K562 (cell line): ENCODE measurements at regions not wholly inside any gene's neighbourhood (a gene's known extent, or its start where the extent isn't known, plus 50 kb on each side); places are given as distances from the start of the nearest gene placed in this dataset.
"Not testable (repeated sequence)": the region's sequence is repeated elsewhere in the genome, so short reads cannot be mapped to it uniquely, and the experiment has no call there.

Experiments used
- ATAC-seq: fragments of 200-7000 bp; cut with Tn5 transposase; 3 replicates; pipeline ENCODE4 v1.9.1; 2020; ENCODE audit warnings: moderate library complexity
- BruUV-seq: library from RNA; stranded (reverse); fragments of 400-500 nt; replicated peaks from 2 replicates; lab custom pipeline; 2021; lab: Mats Ljungman, UMichigan
- CTCF ChIA-PET: fragments of 300-600 bp; formaldehyde crosslinking; extraction: SDS; loops from one replicate; lab custom pipeline; 2021; ENCODE audit warnings: low intra/inter-chr PET ratio; lab: Yijun Ruan, JAX
- POLR2A ChIA-PET: fragments of 300-600, 350-650 bp; sonication (Branson Sonifier 250); formaldehyde crosslinking; extraction: SDS; loops from one replicate; lab custom pipeline; 2021; ENCODE audit warnings: antibody characterized with exemption, inconsistent platforms; lab: Yijun Ruan, JAX
- DNase-seq, 4 experiments: peaks; one replicate each; pipeline versions ENCODE4 v3.0.0 to v3.0.0-alpha.2; 2011 to 2018; ENCODE audit warnings: low spot score in 3 of 4, mixed read lengths in 3 of 4; ENCODE audit errors: extremely low read depth in 1 of 4
- FAIRE-seq: peaks from 2 replicates; lab custom pipeline; 2011; peaks lifted over from hg19 to GRCh38; lab: Jason Lieb, UNC
- H2AFZ ChIP-seq: 2 replicates; pipeline ENCODE4 v1.6.0; 2011; ENCODE audit warnings: low read depth, low read length, control low read depth, inconsistent platforms
- H3K27ac ChIP-seq: fragments of 200-600 bp; 3 replicates; pipeline ENCODE4 v1.8.0; 2011; ENCODE audit warnings: low read depth, mild to moderate bottlenecking, control low read depth, inconsistent platforms, low read length, moderate library complexity, mixed read lengths; ENCODE audit errors: extremely low read depth
- H3K27me3 ChIP-seq, 2 experiments: fragments of 300-600 bp in 1 of 2; 2 replicates in 1 of 2; 3 replicates in 1 of 2; pipeline versions ENCODE4 v1.6.0 to v1.8.0; 2011; ENCODE audit warnings: inconsistent platforms in 2 of 2, low read length in 2 of 2, mild to moderate bottlenecking in 1 of 2, mixed read lengths in 1 of 2, moderate library complexity in 1 of 2; ENCODE audit not compliant: control insufficient read depth in 2 of 2, insufficient read depth in 2 of 2
- H3K36me3 ChIP-seq: fragments of 300-600 bp; 3 replicates; pipeline ENCODE4 v1.8.0; 2011; ENCODE audit warnings: mild to moderate bottlenecking, low read length, inconsistent platforms; ENCODE audit not compliant: control insufficient read depth, insufficient read depth
- H3K4me1 ChIP-seq, 2 experiments: fragments of 200-600 bp in 1 of 2; replicated peaks in 1 of 2; 2 replicates in 1 of 2; 3 replicates in 1 of 2; pipeline versions ENCODE4 v1.5.1 to v1.8.0; 2011; ENCODE audit warnings: inconsistent platforms in 2 of 2, low read length in 2 of 2, mild to moderate bottlenecking in 1 of 2, mixed read lengths in 1 of 2, moderate library complexity in 1 of 2; ENCODE audit not compliant: control insufficient read depth in 2 of 2, insufficient read depth in 2 of 2
- H3K4me2 ChIP-seq: 2 replicates; pipeline ENCODE4 v1.6.1; 2011; ENCODE audit warnings: low read length, control low read depth, inconsistent platforms, mixed read lengths; ENCODE audit not compliant: insufficient read depth
- H3K4me3 ChIP-seq: fragments of 200-600 bp; sonication (generic), shearing (Covaris generic); 2 replicates; pipeline ENCODE4 v1.5.1; 2016; ENCODE audit warnings: control low read depth, inconsistent platforms
- H3K79me2 ChIP-seq: fragments of 200-600 bp; 3 replicates; pipeline ENCODE4 v1.8.0; 2011; ENCODE audit warnings: low read length, inconsistent platforms; ENCODE audit not compliant: control insufficient read depth, insufficient read depth
- H3K9ac ChIP-seq, 2 experiments: 2 replicates each; pipeline versions ENCODE4 v1.6.0 to v1.6.1; 2011; ENCODE audit warnings: low read depth in 2 of 2, low read length in 2 of 2, control low read depth in 1 of 2, inconsistent platforms in 1 of 2, mild to moderate bottlenecking in 1 of 2, mixed read lengths in 1 of 2; ENCODE audit not compliant: insufficient read depth in 1 of 2
- H3K9me1 ChIP-seq: one replicate; pipeline ENCODE4 v1.6.0; 2011; ENCODE audit warnings: inconsistent platforms, mild to moderate bottlenecking, low read length, moderate library complexity; ENCODE audit not compliant: control insufficient read depth, insufficient read depth
- H3K9me3 ChIP-seq: replicated peaks from 2 replicates; pipeline ENCODE4 v1.5.1; 2011; ENCODE audit warnings: low read depth, low read length, inconsistent platforms; ENCODE audit not compliant: control insufficient read depth, insufficient read depth
- H4K20me1 ChIP-seq: replicated peaks from 2 replicates; pipeline ENCODE4 v1.6.1; 2011; ENCODE audit warnings: low read length, inconsistent platforms, mixed read lengths; ENCODE audit not compliant: control insufficient read depth, insufficient read depth
- WGBS: fragments of 100-300 bp; shearing (Covaris generic); methylation state at CpG from one replicate; pipeline ENCODE4 v1.1.6; 2016; ENCODE audit warnings: low coverage, mixed read lengths; ENCODE audit not compliant: insufficient coverage; ENCODE audit errors: missing lambda C conversion rate; 5-methylcytosine and 5-hydroxymethylcytosine counted together
- in situ Hi-C: fragments of 300-500 bp; cut with MboI; formaldehyde crosslinking; loops from 4 replicates; pipeline ENCODE4 v1.15.0; 2018; ENCODE audit warnings: inconsistent platforms, mixed read lengths
- intact Hi-C: fragments of 100-400 bp; cut with micrococcal nuclease; formaldehyde crosslinking; loops from 2 replicates; pipeline ENCODE4 v1.14.2; 2022

DNA sequence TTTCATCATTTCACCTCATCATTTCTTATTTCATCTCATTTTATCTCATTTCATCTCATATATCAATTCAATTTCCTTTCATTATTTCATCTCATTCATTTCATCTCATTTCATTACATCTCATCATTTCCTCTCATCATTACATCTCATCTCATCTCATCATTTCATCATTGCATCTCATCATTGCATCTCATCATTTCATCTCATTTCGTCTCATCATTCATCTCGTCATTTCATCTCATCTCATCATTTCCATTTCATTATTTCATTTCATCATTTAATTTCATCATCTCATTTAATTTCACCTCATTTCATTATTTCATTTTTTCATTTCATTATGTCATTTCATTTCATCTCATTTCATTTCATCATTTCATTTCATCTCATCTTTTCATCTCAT lies 168.5 kb upstream of the FAM72C start:
- H3K27me3 ChIP-seq, H3K79me2 ChIP-seq, H3K4me1 ChIP-seq, H3K9me1 ChIP-seq, FAIRE-seq, intact Hi-C loops, BruUV-seq, ATAC-seq, H3K4me2 ChIP-seq, H3K9ac ChIP-seq, H2AFZ ChIP-seq, H3K27ac ChIP-seq, H3K4me3 ChIP-seq, POLR2A ChIA-PET, DNase-seq, H3K9me3 ChIP-seq, H4K20me1 ChIP-seq, CTCF ChIA-PET, H3K36me3 ChIP-seq, in situ Hi-C loops: not testable (repeated sequence)
- no CpG with 5 or more reads among the region's 2 CpGs for WGBS

DNA sequence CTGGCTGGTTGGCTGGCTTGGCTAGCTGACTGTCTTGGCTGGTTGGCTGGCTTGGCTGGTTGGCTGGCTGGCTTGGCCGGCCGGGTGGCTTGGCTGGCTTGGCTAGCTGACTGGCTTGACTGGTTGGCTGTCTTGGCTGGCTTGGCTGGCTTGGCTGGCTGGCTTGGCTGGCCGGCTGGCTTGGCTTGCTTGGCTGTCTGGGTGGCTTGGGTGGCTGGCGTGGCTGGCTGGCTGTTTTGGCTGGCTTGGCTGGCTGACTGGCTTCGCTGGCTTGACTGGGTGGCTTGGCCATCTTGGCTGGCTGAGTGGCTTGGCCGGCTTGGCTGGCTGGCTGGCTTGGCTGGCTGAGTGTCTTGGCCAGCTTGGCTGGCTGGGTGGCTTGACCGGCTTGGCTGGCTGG lies 133.2 kb upstream of the FAM72C start:
- H2AFZ ChIP-seq, BruUV-seq, CTCF ChIA-PET, H3K36me3 ChIP-seq, H3K79me2 ChIP-seq, H3K9ac ChIP-seq, H3K9me3 ChIP-seq, H4K20me1 ChIP-seq, DNase-seq, ATAC-seq, H3K9me1 ChIP-seq, FAIRE-seq, intact Hi-C loops, H3K4me3 ChIP-seq, H3K4me2 ChIP-seq, in situ Hi-C loops, POLR2A ChIA-PET, H3K27ac ChIP-seq: not testable (repeated sequence)
- Histone ChIP-seq H3K27me3 (peaks cover 0 to 13% of the 10 kb centered on the region in 2 experiments; a peak in 2 of 5 replicates), H3K4me1 (peaks cover 0 to 22% of the 10 kb centered on the region in 2 experiments; a peak in 1 of 5 replicates)
- WGBS, result 0% methylated on average over 3 of the region's 7 CpGs
